ENCODE measurements at regions not wholly inside any gene's neighbourhood (a gene's known extent, or its start where the extent isn't known, plus 50 kb on each side); places are given as distances from the start of the nearest gene placed in this dataset.

GRCh38 chr4:182133033-182133432, 110.2 kb upstream of the TENM3 start:
- H4K20me1 ChIP-seq (ENCODE audit: insufficient read depth, low read length) = no peaks in the 10 kb centered on the region
- FAIRE-seq (no peak), ATAC-seq (no peak), DNase-seq (ENCODE audit: low spot score) (no peak)
- no peak for TF ChIP-seq BATF2 (CRISPR knock-in tag; IDR thresholded peaks at IDR 0.05)
- no peak for TF ChIP-seq ZNF607 (CRISPR knock-in tag; IDR thresholded peaks at IDR 0.05; ENCODE audit: borderline replicate concordance)
- TF ChIP-seq ZNF597 (CRISPR knock-in tag; IDR thresholded peaks at IDR 0.05) = no peak
- no peak for TF ChIP-seq MAF1 (CRISPR knock-in tag; IDR thresholded peaks at IDR 0.05; ENCODE audit: borderline replicate concordance)
- no peak for TF ChIP-seq CSRNP2 (CRISPR knock-in tag; conservative IDR thresholded peaks at IDR 0.05; ENCODE audit: low read depth)
- no peak for TF ChIP-seq ERF (CRISPR knock-in tag; IDR thresholded peaks at IDR 0.05)
- TF ChIP-seq ZNF703 (CRISPR knock-in tag; IDR thresholded peaks at IDR 0.05; ENCODE audit: borderline replicate concordance) = no peak
- no peak overlapping the region for H3K27ac ChIP-seq (ENCODE audit: extremely low read length, insufficient read depth, low read length)
- no peak overlapping the region for H3K4me3 ChIP-seq (replicated peaks in 1 of 3; ENCODE audit: insufficient read depth in 1 of 3, low read depth in 2 of 3, low read length in 3 of 3)
- ChIA-PET CTCF (ENCODE audit: low intra/inter-chr PET ratio, low total read pairs) (no interaction called here), POLR2A (no interaction called here)
- no peaks in the 10 kb centered on the region for H3K9me3 ChIP-seq (ENCODE audit: low read length)
- H3K9ac ChIP-seq (ENCODE audit: insufficient read depth, low read depth, low read length) = no peak overlapping the region
- in situ Hi-C loops (cut with HindIII; ENCODE audit: extremely low pct_ligation_motif_present, low pct_unique_long_range_greater_than_20kb) (no loop called here), intact Hi-C loops (cut with micrococcal nuclease; ENCODE audit: unreplicated experiment) (no loop called here)
- H3K79me2 ChIP-seq (ENCODE audit: insufficient read depth, low read length) = no peaks in the 10 kb centered on the region
- no peaks in the 10 kb centered on the region for H3K36me3 ChIP-seq (replicated peaks in 1 of 2; ENCODE audit: control insufficient read depth in 1 of 2, insufficient read depth in 2 of 2, low read length in 2 of 2)
- 1% methylated on average over 3 of the region's 3 CpGs for WGBS (ENCODE audit: low lambda C conversion rate)
- H3K4me1 ChIP-seq (ENCODE audit: insufficient read depth, low read length) = no peaks in the 10 kb centered on the region
- H3K27me3 ChIP-seq (ENCODE audit: control insufficient read depth in 1 of 2, insufficient read depth in 2 of 2, low read length in 2 of 2) = peaks cover 0 to under 1% of the 10 kb centered on the region in 2 experiments; a peak in 1 of 5 replicates
- no TSS peak for BruUV-seq (replicated peaks)
- H3K4me2 ChIP-seq (ENCODE audit: low read depth, low read length) = no peak overlapping the region
- H2AFZ ChIP-seq (ENCODE audit: low read length) = no peak overlapping the region

All from HepG2 (cell line).